ENCODE measurements at regions not wholly inside any gene's neighbourhood (a gene's known extent, or its start where the extent isn't known, plus 50 kb on each side); places are given as distances from the start of the nearest gene placed in this dataset.
"Not testable (repeated sequence)": the region's sequence is repeated elsewhere in the genome, so short reads cannot be mapped to it uniquely, and the experiment has no call there.

DNA sequence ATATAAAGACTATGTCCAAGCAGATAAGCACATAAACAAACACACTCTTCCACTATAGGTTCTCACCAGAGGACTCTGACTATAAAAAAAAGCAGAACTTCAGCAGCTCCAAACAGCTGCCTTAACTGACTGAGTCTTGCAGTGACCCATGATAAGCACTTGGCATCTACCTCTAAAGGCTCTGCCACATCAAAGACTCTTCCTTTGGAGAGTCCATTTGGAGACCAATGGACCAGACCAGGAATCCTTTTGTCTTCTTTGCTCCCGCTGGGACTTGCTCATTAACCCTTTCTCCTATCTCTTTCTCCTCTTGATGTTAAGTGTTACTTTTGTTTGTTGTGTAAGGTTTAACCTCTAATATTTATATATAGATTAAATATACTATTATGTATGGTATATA is 424.1 kb downstream of the RSL24D1 start:
- no peaks in the 10 kb centered on the region for H3K9me3 ChIP-seq (ENCODE audit: control insufficient read depth, insufficient read depth, low read depth, low read length)
- H3K36me3 ChIP-seq (ENCODE audit: control insufficient read depth, insufficient read depth, low read length), result no peaks in the 10 kb centered on the region
- no peak overlapping the region for H3K4me3 ChIP-seq (ENCODE audit: low read depth, low read length)
- no peak overlapping the region for H3K9ac ChIP-seq (ENCODE audit: low read length)
- H3K27ac ChIP-seq (ENCODE audit: low read depth, low read length), result no peak overlapping the region
- no peaks in the 10 kb centered on the region for H3K27me3 ChIP-seq (ENCODE audit: control insufficient read depth, insufficient read depth, low read length)
- peaks cover 8% of the 10 kb centered on the region; the same call in 1 of the 2 replicates for H3K4me1 ChIP-seq (ENCODE audit: control insufficient read depth, insufficient read depth, low read length)

DNA sequence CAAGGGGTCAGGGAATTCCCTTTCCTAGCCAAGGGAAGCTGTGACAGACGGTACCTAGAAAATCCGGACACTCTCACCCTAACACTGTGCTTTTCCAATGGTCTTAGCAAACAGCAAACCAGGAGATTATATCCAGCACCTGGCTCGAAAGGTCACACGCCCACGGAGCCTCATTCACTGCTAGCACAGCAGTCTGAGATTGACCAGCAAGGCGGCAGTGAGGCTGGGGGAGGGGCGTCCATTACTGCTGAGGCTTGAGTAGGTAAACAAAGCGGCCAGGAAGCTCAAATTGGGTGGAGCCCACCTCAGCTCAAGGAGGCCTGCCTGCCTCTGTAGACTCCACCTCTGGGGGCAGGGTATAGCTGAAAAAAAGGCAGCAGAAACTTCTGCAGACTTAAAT is 447.3 kb downstream of the RSL24D1 start:
- H3K4me1 ChIP-seq (ENCODE audit: control insufficient read depth, insufficient read depth, low read length); H3K36me3 ChIP-seq (ENCODE audit: control insufficient read depth, insufficient read depth, low read length); H3K4me3 ChIP-seq (ENCODE audit: low read depth, low read length); H3K27me3 ChIP-seq (ENCODE audit: control insufficient read depth, insufficient read depth, low read length); H3K27ac ChIP-seq (ENCODE audit: low read depth, low read length); H3K9ac ChIP-seq (ENCODE audit: low read length): not testable (repeated sequence)
- peaks cover 24% of the 10 kb centered on the region for H3K9me3 ChIP-seq (ENCODE audit: control insufficient read depth, insufficient read depth, low read depth, low read length)

DNA sequence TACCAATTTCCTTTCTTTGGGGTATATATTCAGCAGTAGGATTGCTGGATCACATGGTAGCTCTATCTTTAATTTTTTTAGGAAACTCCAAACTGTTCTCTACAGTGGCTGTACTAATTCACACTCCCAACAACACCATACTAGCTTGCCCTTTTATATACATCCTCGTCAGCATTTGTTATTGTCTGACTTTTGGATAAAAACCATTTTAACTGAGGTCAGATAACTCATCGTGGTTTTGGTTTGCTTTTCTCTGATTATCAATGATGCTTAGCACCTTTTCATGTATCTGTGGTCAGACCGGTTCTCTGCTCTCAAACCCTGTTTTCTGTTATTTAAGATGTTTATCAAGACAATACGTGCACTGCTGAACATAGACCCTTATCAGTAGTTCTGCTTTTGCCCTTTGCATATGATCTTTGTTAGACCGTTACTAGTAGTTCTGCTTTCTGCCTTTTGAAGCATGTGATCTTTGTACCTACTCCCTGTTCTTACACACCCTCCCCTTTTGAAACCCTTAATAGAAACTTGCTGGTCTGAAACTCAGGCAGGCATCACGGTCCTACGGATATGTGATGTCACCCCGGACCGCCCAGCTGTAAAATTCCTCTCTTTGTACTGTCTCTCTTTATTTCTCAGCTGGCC is 474.3 kb downstream of the RSL24D1 start:
- Histone ChIP-seq H3K9ac (ENCODE audit: low read length) (no peak overlapping the region), H3K36me3 (ENCODE audit: control insufficient read depth, insufficient read depth, low read length) (no peaks in the 10 kb centered on the region), H3K27me3 (ENCODE audit: control insufficient read depth, insufficient read depth, low read length) (no peaks in the 10 kb centered on the region), H3K4me3 (ENCODE audit: low read depth, low read length) (no peak overlapping the region), H3K27ac (ENCODE audit: low read depth, low read length) (no peak overlapping the region), H3K4me1 (ENCODE audit: control insufficient read depth, insufficient read depth, low read length) (no peaks in the 10 kb centered on the region), H3K9me3 (ENCODE audit: control insufficient read depth, insufficient read depth, low read depth, low read length) (peaks cover 7% of the 10 kb centered on the region; the same call in 1 of the 2 replicates)

DNA sequence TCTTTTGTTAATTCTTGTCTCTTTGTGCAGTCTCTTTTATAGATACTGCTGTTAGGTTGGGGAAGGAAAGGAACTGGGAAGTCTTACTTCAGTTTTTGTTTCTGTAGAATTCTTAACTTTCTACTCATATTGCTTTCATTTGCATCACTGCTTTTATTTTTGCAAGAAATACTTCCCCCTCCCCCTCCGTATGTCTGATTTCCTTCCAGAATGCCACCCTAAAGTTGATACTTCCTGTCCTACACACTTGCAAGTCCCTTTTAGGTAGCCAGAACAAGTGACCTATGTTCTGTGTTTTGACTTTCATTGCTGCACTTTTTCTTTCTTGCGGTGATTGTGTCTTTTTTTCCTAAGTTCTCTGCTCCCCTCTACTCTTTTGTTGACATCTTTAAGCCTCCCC is 477.4 kb downstream of the RSL24D1 start:
- peaks cover 7% of the 10 kb centered on the region; the same call in 1 of the 2 replicates for H3K9me3 ChIP-seq (ENCODE audit: control insufficient read depth, insufficient read depth, low read depth, low read length)
- H3K36me3 ChIP-seq (ENCODE audit: control insufficient read depth, insufficient read depth, low read length), result no peaks in the 10 kb centered on the region
- no peak overlapping the region for H3K27ac ChIP-seq (ENCODE audit: low read depth, low read length)
- H3K4me3 ChIP-seq (ENCODE audit: low read depth, low read length), result no peak overlapping the region
- H3K9ac ChIP-seq (ENCODE audit: low read length), result no peak overlapping the region
- no peaks in the 10 kb centered on the region for H3K4me1 ChIP-seq (ENCODE audit: control insufficient read depth, insufficient read depth, low read length)
- no peaks in the 10 kb centered on the region for H3K27me3 ChIP-seq (ENCODE audit: control insufficient read depth, insufficient read depth, low read length)

DNA sequence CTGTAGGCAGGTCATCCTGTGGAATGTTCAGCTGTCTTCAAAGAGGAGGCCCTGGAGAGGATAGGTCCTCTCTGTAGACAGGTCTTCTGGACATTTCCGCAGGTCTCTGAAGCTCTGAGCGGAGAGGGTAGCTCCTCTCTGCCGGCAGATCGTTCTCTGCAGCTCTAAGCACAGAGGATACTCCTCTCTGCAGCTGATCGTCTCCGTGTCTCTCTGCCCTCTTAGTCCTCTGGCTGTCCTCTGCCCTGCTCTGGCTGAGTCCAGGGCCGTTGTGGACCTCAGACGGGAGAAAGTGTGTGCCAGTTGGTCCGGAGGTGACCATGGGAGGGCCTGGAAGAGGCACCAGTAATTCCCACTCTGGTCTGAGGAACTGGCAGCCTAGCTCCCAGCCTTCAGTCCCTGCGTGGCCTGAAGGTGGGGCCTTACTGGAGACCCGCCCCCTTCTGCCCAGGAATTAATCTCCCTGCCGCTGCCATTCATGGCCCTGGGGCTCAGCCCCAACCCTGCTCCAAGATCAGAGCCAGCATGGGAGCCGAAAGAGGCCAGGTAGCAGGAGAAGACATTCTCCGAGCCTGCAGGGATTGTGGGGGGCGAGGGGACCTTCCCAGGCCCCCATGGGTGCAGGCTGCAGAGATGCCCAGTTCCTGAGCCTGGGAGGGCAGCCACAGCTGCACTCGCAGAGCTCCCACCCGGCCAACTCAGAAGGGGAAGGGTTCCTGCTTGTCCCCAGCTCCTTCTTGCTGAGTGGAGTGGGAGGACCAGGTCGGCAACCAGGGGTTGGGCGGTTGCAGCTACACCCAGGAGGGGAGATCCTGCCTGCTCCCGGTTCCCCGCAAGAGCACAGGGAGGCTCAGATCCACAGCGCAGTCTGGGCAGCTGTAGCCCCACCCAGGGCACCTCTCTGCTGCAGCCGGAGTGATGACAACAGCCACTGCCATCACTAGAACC is 488.7 kb downstream of the RSL24D1 start:
- Histone ChIP-seq H3K27ac (ENCODE audit: low read depth, low read length) (no peak overlapping the region), H3K27me3 (ENCODE audit: control insufficient read depth, insufficient read depth, low read length) (no peaks in the 10 kb centered on the region), H3K4me1 (ENCODE audit: control insufficient read depth, insufficient read depth, low read length) (no peaks in the 10 kb centered on the region), H3K9ac (ENCODE audit: low read length) (no peak overlapping the region), H3K36me3 (ENCODE audit: control insufficient read depth, insufficient read depth, low read length) (no peaks in the 10 kb centered on the region), H3K4me3 (ENCODE audit: low read depth, low read length) (no peak overlapping the region), H3K9me3 (ENCODE audit: control insufficient read depth, insufficient read depth, low read depth, low read length) (no peaks in the 10 kb centered on the region)

DNA sequence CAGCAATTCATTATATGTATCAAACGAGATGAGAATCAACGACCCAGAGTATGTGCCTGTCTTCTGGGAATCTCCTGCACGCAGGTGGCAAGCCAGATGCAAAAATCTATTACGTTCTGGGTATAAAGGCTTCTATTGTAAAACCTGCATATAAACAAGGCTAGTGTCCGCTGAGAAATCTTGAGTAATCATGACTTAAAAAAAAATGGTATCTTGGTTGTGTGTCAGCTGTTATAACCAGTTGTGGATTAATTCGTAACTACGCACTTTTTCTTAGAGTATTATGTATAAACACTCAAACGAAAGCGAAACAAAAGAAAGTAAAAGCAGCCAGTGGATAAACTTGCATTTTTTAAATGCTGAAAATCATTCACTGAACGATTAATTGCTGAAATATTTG is 509.1 kb downstream of the RSL24D1 start:
- Histone ChIP-seq H3K9me3 (ENCODE audit: control insufficient read depth, insufficient read depth, low read depth, low read length) (no peaks in the 10 kb centered on the region), H3K36me3 (ENCODE audit: control insufficient read depth, insufficient read depth, low read length) (no peaks in the 10 kb centered on the region), H3K4me1 (ENCODE audit: control insufficient read depth, insufficient read depth, low read length) (no peaks in the 10 kb centered on the region), H3K27me3 (ENCODE audit: control insufficient read depth, insufficient read depth, low read length) (no peaks in the 10 kb centered on the region), H3K27ac (ENCODE audit: low read depth, low read length) (no peak overlapping the region), H3K9ac (ENCODE audit: low read length) (no peak overlapping the region), H3K4me3 (ENCODE audit: low read depth, low read length) (no peak overlapping the region)
